ENCODE measurements at regions not wholly inside any gene's neighbourhood (a gene's known extent, or its start where the extent isn't known, plus 50 kb on each side); places are given as distances from the start of the nearest gene placed in this dataset.
"Not testable (repeated sequence)": the region's sequence is repeated elsewhere in the genome, so short reads cannot be mapped to it uniquely, and the experiment has no call there.

GRCh38 chr2:35204881-35205280, 1150.7 kb upstream of the CRIM1 start:
- no peaks in the 10 kb centered on the region for H3K36me3 Mint-ChIP-seq (ENCODE audit: low read depth)
- no peak for DNase-seq (ENCODE audit: low spot score)
- no peak overlapping the region for H3K27ac Mint-ChIP-seq (ENCODE audit: unreplicated experiment)
- H3K4me1 Mint-ChIP-seq (ENCODE audit: low read depth): no peaks in the 10 kb centered on the region
- H3K27me3 Mint-ChIP-seq (ENCODE audit: low read depth): peaks cover 20% of the 10 kb centered on the region
- H3K4me3 Mint-ChIP-seq (ENCODE audit: unreplicated experiment): no peak overlapping the region
- H3K9me3 Mint-ChIP-seq (ENCODE audit: low read depth): no peaks in the 10 kb centered on the region
- no peak for TF ChIP-seq CTCF (IDR thresholded peaks at IDR 0.05)

DNA sequence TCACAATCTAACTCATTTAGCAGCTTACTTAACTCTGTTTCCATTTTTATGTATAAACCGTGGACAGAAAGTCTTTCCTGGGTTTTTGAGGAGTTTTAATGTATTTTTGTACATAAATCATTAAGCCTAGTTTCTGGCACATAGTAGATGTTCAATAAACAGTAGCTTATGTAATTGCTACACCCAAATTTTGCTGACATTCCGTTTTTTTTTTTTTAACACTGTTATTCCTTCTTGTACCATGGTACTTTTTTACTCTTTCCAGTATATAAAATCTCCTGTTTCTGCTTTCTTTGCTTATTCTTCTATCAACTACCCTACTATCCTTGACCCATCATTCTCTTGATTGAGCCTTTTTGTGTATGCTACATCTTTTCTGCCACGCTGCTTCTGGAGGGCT, 1151.3 kb upstream of the CRIM1 start:
- TF ChIP-seq CTCF (IDR thresholded peaks at IDR 0.05): no peak
- no peak overlapping the region for H3K4me3 Mint-ChIP-seq (ENCODE audit: unreplicated experiment)
- no peaks in the 10 kb centered on the region for H3K4me1 Mint-ChIP-seq (ENCODE audit: low read depth)
- no peak for DNase-seq (ENCODE audit: low spot score)
- peaks cover 23% of the 10 kb centered on the region for H3K27me3 Mint-ChIP-seq (ENCODE audit: low read depth)
- H3K27ac Mint-ChIP-seq (ENCODE audit: unreplicated experiment): no peak overlapping the region
- H3K36me3 Mint-ChIP-seq (ENCODE audit: low read depth): no peaks in the 10 kb centered on the region
- peaks cover 2% of the 10 kb centered on the region for H3K9me3 Mint-ChIP-seq (ENCODE audit: low read depth)

DNA sequence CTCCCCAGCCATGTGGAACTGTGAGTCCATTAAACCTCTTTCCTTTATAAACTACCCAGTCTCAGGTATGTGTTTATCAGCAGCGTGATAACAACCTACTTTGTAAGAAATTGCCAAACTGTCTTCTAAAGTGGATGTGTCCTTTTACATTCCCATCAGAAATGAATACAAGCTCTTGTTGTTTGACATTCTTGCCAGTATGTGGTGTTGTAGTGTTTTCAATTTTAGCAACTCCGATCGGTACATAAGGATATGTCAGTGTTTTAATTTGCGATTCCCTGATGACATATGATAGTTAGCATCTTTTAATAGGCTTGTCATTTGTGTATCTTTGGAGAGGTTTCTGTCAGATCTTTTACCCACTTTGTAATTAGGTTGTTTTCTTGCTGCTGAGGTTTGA, 1156.3 kb upstream of the CRIM1 start:
- Mint-ChIP-seq H3K27me3 (ENCODE audit: low read depth) (peaks cover 23% of the 10 kb centered on the region), H3K27ac (ENCODE audit: unreplicated experiment) (no peak overlapping the region), H3K4me1 (ENCODE audit: low read depth) (no peaks in the 10 kb centered on the region), H3K36me3 (ENCODE audit: low read depth) (no peaks in the 10 kb centered on the region), H3K9me3 (ENCODE audit: low read depth) (peaks cover 2% of the 10 kb centered on the region), H3K4me3 (ENCODE audit: unreplicated experiment) (no peak overlapping the region)
- peak; percentile 50 for TF ChIP-seq CTCF (IDR thresholded peaks at IDR 0.05)
- no peak for DNase-seq (ENCODE audit: low spot score)

GRCh38 chr2:35185861-35186412, 1169.6 kb upstream of the CRIM1 start:
- H3K27ac Mint-ChIP-seq (ENCODE audit: unreplicated experiment): no peak overlapping the region
- H3K9me3 Mint-ChIP-seq (ENCODE audit: low read depth): no peaks in the 10 kb centered on the region
- H3K36me3 Mint-ChIP-seq (ENCODE audit: low read depth): no peaks in the 10 kb centered on the region
- peaks cover 17% of the 10 kb centered on the region for H3K27me3 Mint-ChIP-seq (ENCODE audit: low read depth)
- no peak for DNase-seq (ENCODE audit: low spot score)
- TF ChIP-seq CTCF (IDR thresholded peaks at IDR 0.05): no peak
- no peak overlapping the region for H3K4me3 Mint-ChIP-seq (ENCODE audit: unreplicated experiment)
- H3K4me1 Mint-ChIP-seq (ENCODE audit: low read depth): no peaks in the 10 kb centered on the region

GRCh38 chr2:35184471-35184870, 1171.1 kb upstream of the CRIM1 start:
- H3K4me3 Mint-ChIP-seq (ENCODE audit: unreplicated experiment): no peak overlapping the region
- peaks cover 19% of the 10 kb centered on the region for H3K27me3 Mint-ChIP-seq (ENCODE audit: low read depth)
- no peaks in the 10 kb centered on the region for H3K36me3 Mint-ChIP-seq (ENCODE audit: low read depth)
- no peak for TF ChIP-seq CTCF (IDR thresholded peaks at IDR 0.05)
- DNase-seq (ENCODE audit: low spot score): no peak
- H3K9me3 Mint-ChIP-seq (ENCODE audit: low read depth): no peaks in the 10 kb centered on the region
- no peak overlapping the region for H3K27ac Mint-ChIP-seq (ENCODE audit: unreplicated experiment)
- no peaks in the 10 kb centered on the region for H3K4me1 Mint-ChIP-seq (ENCODE audit: low read depth)

GRCh38 chr2:35176726-35177125, 1178.9 kb upstream of the CRIM1 start:
- not testable (repeated sequence) for H3K4me1 Mint-ChIP-seq (ENCODE audit: low read depth); H3K27ac Mint-ChIP-seq (ENCODE audit: unreplicated experiment); DNase-seq (ENCODE audit: low spot score); H3K36me3 Mint-ChIP-seq (ENCODE audit: low read depth); H3K9me3 Mint-ChIP-seq (ENCODE audit: low read depth); H3K4me3 Mint-ChIP-seq (ENCODE audit: unreplicated experiment)
- H3K27me3 Mint-ChIP-seq (ENCODE audit: low read depth): peaks cover 25% of the 10 kb centered on the region
